Loucy (cell line): ENCODE measurements at regions not wholly inside any gene's neighbourhood (a gene's known extent, or its start where the extent isn't known, plus 50 kb on each side); places are given as distances from the start of the nearest gene placed in this dataset.
A peak's percentile ranks its signal among the peaks of the same experiment; 100 is the strongest.

Experiments used
- H2AFZ ChIP-seq: fragments of 200-600 bp; sonication (generic); 2 replicates; pipeline ENCODE4 v1.6.0; 2016; ENCODE audit warnings: antibody characterized with exemption, mild to moderate bottlenecking, low read length, moderate library complexity
- H3F3A ChIP-seq: fragments of 200-600 bp; 2 replicates; pipeline ENCODE4 v1.6.0; 2016; ENCODE audit warnings: antibody characterized with exemption, low read depth, mild to moderate bottlenecking
- H3K27me3 ChIP-seq: fragments of 200-600 bp; sonication (generic); 2 replicates; pipeline ENCODE4 v1.6.1; 2014; ENCODE audit warnings: low read length, mild to moderate bottlenecking; ENCODE audit not compliant: insufficient read depth, poor library complexity, severe bottlenecking
- H3K36me3 ChIP-seq: fragments of 200-600 bp; sonication (generic); 2 replicates; pipeline ENCODE4 v1.6.1; 2016; ENCODE audit warnings: low read length; ENCODE audit not compliant: insufficient read depth
- H3K4me1 ChIP-seq: fragments of 200-600 bp; sonication (generic); 2 replicates; pipeline ENCODE4 v1.5.1; 2014; ENCODE audit warnings: low read length, mild to moderate bottlenecking; ENCODE audit not compliant: insufficient read depth, poor library complexity, severe bottlenecking
- H3K4me2 ChIP-seq: fragments of 200-600 bp; sonication (generic); 2 replicates; pipeline ENCODE4 v1.6.0; 2014; ENCODE audit warnings: antibody characterized with exemption, low read length, low read depth, mild to moderate bottlenecking; ENCODE audit not compliant: poor library complexity, severe bottlenecking
- H3K4me3 ChIP-seq: fragments of 200-600 bp; sonication (generic); 2 replicates; pipeline ENCODE4 v1.5.1; 2014; ENCODE audit warnings: low read length, mild to moderate bottlenecking, mixed read lengths; ENCODE audit not compliant: poor library complexity, severe bottlenecking
- H3K79me2 ChIP-seq: fragments of 200-600 bp; sonication (generic); 2 replicates; pipeline ENCODE4 v1.6.1; 2014; ENCODE audit warnings: low read length; ENCODE audit not compliant: insufficient read depth
- H3K9ac ChIP-seq: fragments of 200-600 bp; sonication (generic); 2 replicates; pipeline ENCODE4 v1.6.0; 2014; ENCODE audit warnings: mild to moderate bottlenecking, low read depth, low read length, moderate library complexity; ENCODE audit not compliant: poor library complexity, severe bottlenecking
- H3K9me2 ChIP-seq: fragments of 200-600 bp; sonication (generic); replicated peaks from 2 replicates; pipeline ENCODE4 v1.6.1; 2016; ENCODE audit warnings: low read depth, low read length, mixed read lengths
- H3K9me3 ChIP-seq: fragments of 200-600 bp; sonication (generic); 2 replicates; pipeline ENCODE4 v1.6.1; 2014; ENCODE audit warnings: mild to moderate bottlenecking, antibody characterized with exemption, low read length, low read depth; ENCODE audit not compliant: insufficient read depth
- H4K20me1 ChIP-seq: fragments of 200-600 bp; sonication (generic); 2 replicates; pipeline ENCODE4 v1.6.0; 2014; ENCODE audit warnings: antibody characterized with exemption, low read length, mild to moderate bottlenecking; ENCODE audit not compliant: insufficient read depth, poor library complexity, severe bottlenecking
- CTCF ChIP-seq: fragments of 200-600 bp; sonication (generic); conservative IDR thresholded peaks from 2 replicates; pipeline ENCODE4 v1.5.1; 2014; ENCODE audit warnings: mild to moderate bottlenecking, antibody characterized with exemption, low read length
- EZH2phosphoT487 ChIP-seq: fragments of 200-600 bp; IDR thresholded peaks from 2 replicates; pipeline ENCODE4 v1.6.1; 2018; ENCODE audit warnings: antibody characterized with exemption, mild to moderate bottlenecking, moderate library complexity, borderline replicate concordance

- Histone ChIP-seq H3K9me2 (no peaks in the 10 kb centered on the region), H3K9me3 (no peaks in the 10 kb centered on the region), H3K4me2 (no peak overlapping the region), H3K4me3 (no peak overlapping the region), H3K36me3 (no peaks in the 10 kb centered on the region), H4K20me1 (no peaks in the 10 kb centered on the region), H3K79me2 (no peaks in the 10 kb centered on the region), H2AFZ (0 out of 2 replicates have a peak overlapping the region, but pooled peaks have one; percentile 11), H3K9ac (no peak overlapping the region), H3K27me3 (no peaks in the 10 kb centered on the region), H3F3A (no peaks in the 10 kb centered on the region), H3K4me1 (peaks cover 42% of the 10 kb centered on the region)
- no peak for TF ChIP-seq EZH2phosphoT487
- TF ChIP-seq CTCF, result no peak
Measured at GRCh38 chr12:92402415-92402814, 256.8 kb upstream of the BTG1 start.

- Histone ChIP-seq H3K4me1 (peaks cover 40% of the 10 kb centered on the region), H3K9me2 (no peaks in the 10 kb centered on the region), H3K79me2 (no peaks in the 10 kb centered on the region), H3K4me3 (no peak overlapping the region), H3K9ac (no peak overlapping the region), H4K20me1 (no peaks in the 10 kb centered on the region), H3K27me3 (no peaks in the 10 kb centered on the region), H3F3A (no peaks in the 10 kb centered on the region), H3K9me3 (no peaks in the 10 kb centered on the region), H3K4me2 (no peak overlapping the region), H3K36me3 (no peaks in the 10 kb centered on the region), H2AFZ (0 out of 2 replicates have a peak overlapping the region, but pooled peaks have one; percentile 51)
- TF ChIP-seq EZH2phosphoT487, result no peak
- no peak for TF ChIP-seq CTCF
Measured at GRCh38 chr12:92400006-92400405, 254.4 kb upstream of the BTG1 start.

DNA sequence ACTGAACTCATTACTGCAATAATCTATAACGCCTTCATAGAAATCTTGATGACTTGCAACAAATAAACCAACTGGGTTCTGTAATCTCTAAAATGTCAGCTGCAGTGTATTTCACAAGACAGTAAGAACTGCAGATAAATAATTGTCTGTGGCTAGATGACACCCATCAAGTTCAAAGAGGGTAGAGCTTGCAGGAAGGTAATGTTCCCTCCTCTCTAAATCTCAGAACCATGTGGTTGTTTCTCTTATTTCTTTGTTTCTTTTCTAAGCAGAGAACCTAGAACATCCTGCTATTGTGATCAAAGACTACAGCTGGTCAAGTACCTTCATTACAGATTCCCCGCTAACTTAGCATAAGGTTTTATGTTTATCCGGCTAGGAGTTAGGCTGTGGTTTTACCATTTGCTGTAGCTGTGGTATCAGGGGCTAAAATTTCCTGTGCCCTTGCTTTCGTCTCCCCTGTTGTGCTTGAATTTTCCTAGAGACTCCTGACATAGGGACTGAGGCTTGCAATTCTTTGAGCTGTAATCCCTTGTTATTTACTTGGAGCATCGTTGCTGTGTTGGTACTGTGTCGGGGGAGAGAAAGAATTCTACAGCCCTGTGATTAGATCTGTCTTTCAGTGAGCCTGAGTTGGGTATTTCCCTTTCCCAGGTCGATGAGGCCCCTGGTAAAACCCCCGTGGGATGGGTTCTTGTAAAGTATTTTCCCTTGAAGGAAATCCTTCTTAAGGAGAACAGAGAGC, 253.1 kb upstream of the BTG1 start:
- H3K4me2 ChIP-seq, result no peak overlapping the region

More for the DNA sequence above, 253.1 kb upstream of the BTG1 start:
- no peak for TF ChIP-seq CTCF
- TF ChIP-seq EZH2phosphoT487, result no peak
- Histone ChIP-seq H3K27me3 (no peaks in the 10 kb centered on the region), H2AFZ (no peak overlapping the region), H4K20me1 (no peaks in the 10 kb centered on the region), H3K79me2 (no peaks in the 10 kb centered on the region), H3K9me3 (peaks cover 4% of the 10 kb centered on the region; the same call in 1 of the 2 replicates), H3K9me2 (no peaks in the 10 kb centered on the region), H3F3A (no peaks in the 10 kb centered on the region), H3K9ac (no peak overlapping the region), H3K4me3 (no peak overlapping the region), H3K4me1 (peaks cover 28% of the 10 kb centered on the region), H3K36me3 (no peaks in the 10 kb centered on the region)
